NOMO-1 treated with dmso at 0.1 percent for 144 hours (cell line): ENCODE measurements at regions not wholly inside any gene's neighbourhood (a gene's known extent, or its start where the extent isn't known, plus 50 kb on each side); places are given as distances from the start of the nearest gene placed in this dataset.

Experiments used
- DNase-seq: peaks from one replicate; lab custom pipeline; 2025; ENCODE audit not compliant: unreplicated experiment; lab: John Stamatoyannopoulos, UW

DNA sequence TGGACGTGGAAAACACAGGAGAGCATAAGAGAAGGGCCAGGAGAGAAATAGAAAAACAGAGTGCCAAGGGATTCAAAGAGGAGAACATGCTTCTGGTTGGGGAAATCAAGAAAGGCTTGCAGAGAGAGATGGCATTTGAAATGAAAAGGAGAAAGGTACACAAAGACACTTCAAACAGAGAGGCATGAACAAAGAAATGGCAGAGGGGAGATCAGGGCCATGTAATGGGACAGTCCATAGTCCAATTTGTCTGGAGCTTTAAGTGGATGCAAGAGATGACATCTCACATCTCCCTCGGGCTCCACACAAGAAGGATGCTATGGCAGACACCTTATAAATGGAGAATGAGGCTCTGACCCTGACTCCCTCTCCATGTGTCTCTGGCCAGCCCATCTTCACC lies 331.1 kb downstream of the MLLT3 start:
- no peak for DNase-seq

DNA sequence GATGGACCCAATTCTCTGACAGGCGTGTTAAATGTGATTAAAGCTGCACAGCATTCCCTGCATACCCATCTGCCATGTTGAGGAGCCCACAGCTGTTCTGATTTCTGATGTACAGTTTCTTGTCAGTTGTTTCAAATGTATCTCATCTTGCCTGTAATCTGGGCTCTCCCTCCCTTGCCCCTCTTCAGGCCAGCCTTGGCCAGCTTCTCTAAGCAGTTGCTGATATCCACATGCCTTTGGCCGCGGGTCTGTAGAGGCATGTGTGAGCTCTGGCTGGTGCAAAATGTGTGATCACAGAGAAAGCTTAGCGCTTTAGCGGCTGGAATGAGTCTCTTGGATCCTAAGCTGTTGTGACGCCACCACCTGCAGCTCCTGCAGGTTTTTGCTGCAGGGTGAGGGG lies 332.0 kb downstream of the MLLT3 start:
- no peak for DNase-seq

DNA sequence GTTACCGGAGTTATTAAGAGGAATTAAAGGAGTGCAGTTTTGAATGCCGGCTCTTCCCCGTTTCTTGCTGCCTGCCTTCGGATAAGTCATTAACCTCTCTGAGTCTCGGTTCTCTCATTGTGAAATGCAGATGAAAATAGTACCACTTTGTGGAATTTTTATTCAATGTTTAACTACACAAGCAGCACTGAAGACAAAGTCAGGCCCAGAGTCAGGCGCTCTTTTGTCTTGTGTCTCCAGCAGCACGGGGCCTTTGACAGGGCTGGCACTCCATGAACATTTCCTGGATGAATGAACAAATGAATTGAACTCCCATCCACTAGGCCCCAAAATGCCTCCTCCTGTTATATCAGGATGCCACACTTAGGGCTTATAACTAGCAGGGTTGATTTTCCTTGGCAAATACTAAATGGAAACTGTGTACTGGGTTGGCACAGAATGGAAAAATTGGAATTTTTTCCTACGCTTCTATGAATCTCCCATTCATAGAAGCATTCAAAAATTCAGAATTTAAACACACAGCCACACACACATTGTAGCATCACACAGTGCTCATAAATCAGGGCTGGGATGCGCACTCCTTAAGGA lies 332.8 kb downstream of the MLLT3 start:
- no peak for DNase-seq

DNA sequence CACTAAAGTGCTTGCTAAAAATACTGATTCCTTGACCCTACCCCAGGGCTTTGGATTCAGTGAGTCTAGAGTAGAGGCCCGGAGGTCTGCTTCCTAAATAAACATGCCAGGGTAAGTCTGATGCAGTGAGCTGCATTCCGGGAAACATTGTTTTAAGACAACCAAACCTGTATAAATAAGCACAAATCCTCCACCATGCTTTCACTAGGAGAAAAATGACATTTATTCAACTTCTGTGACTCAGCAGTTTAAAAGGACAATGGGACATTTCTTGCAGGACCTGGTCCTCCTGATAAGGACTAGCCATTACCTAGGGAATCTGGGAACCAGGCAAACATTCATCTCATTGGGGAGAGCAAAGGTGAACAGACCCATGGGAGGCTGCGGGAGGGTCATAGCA lies 335.3 kb downstream of the MLLT3 start:
- no peak for DNase-seq

DNA sequence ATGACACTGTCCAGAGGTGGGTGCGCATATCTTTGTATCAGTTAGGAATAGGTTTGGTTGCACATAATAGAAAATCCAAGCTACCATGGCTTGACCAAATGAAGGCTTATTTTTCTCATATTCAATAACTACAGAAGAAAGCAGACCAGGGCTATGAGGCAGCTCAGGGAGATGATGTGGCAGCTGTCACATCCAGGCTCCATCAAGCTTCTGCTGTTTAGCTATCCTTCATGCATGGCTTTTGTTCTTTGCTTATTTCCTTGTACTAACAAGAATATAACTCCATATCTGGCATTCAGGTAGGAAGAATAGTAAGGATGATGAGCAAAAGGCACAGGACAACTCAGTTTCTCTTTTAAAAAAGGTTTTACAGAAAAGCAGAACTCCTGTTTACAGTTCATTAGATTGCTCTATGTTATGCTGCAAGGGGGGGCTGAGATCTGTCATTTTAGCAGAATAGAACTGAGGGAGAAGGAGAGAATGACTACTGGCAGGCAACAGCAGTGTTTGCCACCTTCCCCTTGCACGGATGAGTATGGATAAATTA lies 336.1 kb downstream of the MLLT3 start:
- no peak for DNase-seq

DNA sequence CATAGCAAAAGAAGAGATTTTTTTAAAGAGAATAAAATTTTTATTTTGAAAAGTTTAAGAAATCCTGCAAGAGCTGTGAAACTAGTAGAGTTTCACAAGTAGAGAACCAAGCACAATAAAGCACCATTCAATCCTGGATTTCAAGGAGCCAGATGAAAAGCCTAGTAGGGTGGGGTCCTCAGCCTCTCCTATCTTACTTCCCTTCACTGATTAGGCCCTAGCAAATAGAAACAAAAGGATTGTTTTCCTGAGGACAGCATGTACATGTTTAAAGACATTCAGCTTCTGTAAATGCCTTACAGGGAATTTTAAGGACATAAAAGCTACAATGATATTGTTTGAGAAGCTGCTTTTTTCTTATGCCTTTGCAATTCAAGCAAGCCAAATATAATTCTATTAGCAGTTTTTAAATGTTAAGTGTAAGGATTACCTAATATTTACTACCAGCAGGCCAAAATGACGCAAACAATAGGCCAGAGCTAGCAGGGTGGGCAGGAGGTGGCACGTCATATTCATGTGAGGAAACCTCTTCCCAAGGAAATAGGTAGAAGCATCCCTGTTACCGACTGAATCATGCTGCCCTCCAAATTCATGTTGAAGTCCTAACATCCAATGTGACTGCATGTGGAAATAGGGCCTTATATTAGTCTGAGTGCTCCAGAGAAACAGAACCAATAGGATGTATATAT lies 337.6 kb downstream of the MLLT3 start:
- DNase-seq, result no peak

DNA sequence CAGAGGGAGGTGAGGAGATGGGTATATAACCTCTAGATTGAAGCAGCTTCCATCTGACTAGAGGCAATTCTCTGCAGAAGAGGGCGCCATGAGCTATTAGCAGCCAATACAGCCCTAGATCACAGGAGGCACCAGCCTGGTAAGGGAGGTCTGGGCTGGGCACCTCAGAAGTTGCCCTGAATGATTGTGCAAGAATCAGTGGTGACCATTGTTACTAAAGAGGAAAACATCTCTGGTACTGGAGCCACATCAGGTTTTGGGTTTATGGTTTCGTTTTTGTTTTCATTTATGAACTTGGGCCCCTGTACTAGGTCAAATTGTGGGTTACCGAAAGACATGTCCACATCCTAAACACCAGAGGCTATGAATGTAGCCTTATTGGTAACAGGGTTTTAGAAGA lies 342.0 kb downstream of the MLLT3 start:
- DNase-seq, result no peak

DNA sequence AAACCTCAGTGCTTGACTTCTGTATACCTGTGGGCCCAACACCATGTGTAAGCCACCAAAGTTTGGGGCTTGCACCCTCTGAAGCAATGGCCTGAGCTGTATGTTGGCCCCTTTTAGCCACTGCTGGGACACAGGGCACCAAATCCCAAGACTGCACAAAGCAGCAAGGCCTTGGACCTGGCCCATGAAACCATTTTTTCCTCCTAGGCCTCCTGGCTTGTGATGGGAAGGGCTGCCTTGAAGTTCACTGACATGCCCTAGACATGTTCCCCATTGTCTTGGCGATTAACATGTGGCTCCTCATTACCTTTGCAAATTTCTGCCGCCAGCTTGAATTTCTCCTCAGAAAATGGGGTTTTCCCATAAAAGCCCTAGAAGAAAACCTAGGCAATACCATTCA lies 345.5 kb downstream of the MLLT3 start:
- no peak for DNase-seq

DNA sequence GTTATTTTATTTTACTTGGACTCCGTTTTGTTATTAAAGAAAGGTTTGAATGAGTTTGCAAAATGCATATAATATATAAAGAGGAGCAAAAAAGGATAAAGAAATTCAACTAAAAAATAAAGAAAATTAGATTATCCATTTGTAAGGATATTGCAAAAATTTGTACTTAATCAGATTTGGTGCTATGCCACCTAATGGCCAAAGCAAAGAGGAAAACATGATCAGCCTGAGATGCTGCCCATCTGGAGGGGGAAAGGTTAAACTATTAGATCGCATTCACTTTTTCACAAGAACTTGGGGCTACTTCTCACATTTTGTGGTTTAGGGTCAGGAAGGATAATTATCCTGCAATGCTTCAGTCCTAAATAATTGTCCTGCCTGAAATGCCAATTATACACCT lies 350.6 kb downstream of the MLLT3 start:
- no peak for DNase-seq

DNA sequence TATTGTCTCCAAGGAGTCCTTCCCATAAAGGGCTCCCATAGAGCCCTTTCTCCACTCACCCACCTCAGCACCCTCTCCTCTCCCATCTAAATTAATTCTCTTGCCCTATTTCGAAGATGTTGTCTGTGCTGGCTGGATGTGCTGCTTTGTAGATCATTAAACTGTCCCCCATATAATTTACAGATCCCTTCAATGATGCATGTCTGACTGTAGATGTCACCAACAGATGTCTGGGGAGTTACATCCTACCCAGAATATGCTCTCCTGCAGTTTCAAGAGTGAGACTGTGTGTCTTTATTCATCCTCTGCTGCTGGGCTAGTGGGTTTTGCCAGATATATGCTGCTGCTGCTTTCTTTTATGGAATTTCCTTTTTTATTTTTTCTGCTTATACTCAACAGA lies 351.2 kb downstream of the MLLT3 start:
- DNase-seq, result no peak

DNA sequence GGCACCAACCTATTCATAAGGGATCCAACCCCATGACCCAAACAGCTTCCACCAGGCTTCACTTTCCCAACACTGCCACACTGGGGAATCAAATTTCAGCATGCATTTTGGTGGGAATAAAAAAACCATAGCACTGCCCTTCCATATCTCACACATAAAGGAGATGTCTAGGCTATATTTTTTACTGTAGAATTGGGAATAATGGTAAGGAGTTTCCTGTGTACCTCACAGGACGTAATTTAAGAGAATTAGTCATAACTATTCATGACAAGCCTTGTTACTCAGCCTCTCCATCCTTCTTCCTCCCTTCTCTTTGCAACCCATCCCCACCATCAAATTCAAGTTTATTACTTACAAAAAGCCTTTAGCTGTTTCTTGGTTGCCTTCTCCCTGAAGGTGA lies 352.1 kb downstream of the MLLT3 start:
- DNase-seq, result no peak

DNA sequence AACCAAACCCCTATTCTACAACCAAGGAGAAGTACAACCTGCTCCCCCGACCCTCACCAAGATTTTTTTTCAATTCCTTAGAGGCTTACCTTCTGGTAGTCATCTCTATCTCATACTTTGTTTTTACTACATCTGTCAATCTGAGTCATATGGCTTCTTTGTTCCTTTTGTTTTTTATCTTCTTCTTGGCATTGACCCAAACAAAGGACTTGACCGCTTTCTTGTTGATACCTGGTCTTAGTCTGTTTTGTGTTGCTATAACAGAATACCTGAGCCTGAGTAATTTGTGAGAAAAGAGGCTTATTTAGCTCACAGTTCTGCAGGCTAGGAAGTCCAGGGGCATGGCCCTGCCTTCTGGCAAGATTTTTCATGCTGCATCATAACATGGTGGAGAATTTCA lies 352.7 kb downstream of the MLLT3 start:
- no peak for DNase-seq

DNA sequence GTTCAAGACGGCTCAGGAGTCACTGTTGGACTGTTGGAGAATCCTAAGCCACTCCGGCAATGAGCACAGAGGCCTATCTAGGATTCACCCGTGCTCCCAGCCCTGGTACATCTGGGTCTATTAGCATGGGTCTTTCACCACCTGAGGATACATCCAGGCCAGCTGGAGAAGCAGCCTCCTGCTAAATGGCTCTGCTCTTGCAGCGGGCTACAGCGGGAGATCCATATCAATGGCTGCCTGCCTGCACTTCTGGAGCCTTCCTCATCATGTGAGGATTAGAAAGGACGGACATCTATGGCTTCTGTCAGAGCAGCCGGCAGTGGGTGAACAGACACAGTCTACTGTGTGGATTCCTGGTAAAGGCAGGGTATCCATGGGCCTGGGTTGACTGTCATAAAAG lies 357.4 kb downstream of the MLLT3 start:
- no peak for DNase-seq

DNA sequence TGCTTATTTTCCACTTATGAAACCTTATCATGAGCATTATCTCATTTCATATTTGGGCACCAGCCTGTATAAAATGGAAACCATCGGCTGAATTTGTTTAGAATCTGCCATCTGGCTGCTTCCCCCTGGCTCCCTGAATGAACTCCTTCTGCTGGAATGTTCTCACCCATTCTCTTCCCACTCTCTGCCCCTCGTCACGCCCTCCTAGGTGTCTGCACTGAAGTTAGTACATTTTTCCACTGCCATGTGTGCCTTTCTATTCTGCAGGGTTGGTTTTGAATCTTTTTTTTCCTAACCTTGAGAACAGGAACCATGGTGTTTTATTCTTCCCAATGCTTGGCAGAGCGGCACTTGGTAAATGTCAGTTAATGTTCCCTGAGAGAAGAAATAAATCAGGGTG lies 359.7 kb downstream of the MLLT3 start:
- DNase-seq, result no peak

DNA sequence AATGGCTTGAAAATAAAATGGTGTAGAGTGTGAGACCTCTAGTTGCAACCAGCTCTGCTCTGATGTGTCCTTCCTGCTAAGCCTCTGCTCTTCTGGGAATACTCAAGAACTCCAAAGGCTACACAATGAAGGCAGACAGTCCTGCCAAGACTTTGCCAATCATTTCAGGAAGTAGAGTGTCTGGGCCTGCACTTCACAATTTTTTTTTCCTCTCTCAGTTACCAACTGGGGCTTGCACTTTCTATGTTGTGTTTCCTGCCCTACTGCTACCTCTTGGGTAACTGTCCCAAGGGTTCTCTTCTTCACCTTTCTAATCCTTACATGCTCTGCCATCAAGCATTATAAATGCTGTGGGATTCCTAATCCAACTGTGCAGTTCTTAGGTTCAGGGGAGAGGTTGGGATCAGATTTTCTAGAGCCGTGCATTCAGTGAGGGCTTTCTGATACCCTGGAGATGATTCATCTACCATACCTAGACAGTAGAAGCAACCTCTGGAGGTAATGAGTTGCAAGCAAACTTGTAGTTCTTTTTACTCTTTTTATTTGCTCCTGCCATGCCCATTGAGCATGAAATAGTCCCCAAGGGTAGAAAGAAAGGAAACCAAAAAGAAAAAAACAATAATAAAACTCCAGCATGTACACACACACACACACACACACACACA lies 365.9 kb downstream of the MLLT3 start:
- DNase-seq, result no peak

DNA sequence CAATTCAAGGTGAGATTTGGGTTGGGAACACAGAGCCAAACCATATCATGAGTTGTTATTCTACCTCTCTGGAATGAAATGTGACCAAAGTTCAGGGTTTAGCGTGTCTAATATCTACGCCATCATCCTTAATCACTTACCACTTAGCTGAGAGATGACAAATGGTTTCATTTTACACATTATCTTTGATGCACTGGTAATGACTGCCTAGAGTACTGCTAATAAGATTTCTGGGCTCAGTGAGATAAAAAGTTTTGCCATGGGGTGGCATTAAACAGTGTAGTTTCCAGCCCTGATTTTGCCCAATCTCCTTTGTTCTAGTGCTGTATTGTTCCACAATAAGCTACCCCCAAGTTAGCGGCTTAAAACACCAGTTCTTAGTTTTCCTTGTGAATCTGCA lies 367.2 kb downstream of the MLLT3 start:
- DNase-seq, result no peak

DNA sequence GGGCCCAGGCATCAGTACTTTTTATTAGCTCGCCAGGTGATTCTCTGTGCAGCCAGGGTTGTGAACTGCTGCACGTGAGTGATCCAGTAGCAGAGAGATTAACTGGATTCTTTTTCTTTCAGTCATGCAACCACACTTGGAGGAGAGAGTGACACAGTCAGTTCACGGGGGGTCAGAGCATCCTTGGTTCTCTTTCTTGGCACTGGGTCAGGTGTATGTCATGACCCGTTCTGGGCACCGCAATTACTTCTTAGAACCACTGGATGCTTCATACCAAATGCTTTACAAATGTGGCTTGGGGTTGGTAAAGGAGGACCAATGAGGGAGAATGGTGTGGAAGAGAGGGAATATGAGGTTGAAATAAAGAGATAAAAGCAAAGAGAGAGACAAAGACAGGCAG lies 368.7 kb downstream of the MLLT3 start:
- no peak for DNase-seq

DNA sequence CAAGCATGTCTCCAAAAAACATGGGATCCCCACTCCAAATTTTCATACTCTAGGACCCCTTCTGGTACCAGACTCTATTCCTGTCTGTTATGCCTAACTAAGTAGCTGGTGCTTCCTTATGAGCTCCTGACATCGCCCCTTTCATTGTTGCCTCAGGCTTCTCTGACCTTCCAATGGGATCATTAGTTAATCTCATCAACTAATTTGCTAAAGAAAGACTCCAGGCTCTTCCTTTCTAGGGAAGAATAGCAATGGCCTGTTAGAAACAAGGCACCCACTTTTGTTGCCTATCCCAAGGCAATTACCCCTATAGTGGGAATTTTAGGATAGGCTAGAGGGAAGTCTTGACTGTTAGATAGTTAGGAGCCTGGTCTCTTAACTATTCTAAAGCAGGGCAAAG lies 369.5 kb downstream of the MLLT3 start:
- DNase-seq, result no peak

DNA sequence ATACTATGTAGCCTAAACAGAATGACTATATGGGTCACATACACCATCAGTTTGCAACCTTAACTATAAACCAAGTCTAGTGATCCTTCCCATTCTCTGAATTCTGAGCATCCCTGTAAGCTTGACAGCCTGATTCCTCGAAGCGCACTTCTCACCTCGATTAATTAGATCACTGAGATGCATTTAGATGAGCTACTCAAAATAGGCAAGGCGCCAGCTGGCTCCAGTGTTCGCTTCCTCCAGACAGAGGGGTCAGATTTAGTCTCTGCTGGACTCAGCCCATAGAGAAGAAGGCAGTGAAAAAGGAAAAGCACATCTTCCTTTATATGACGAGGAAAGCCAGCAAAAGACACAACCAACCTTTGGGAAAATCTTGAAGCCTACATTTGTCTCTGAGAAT lies 371.5 kb downstream of the MLLT3 start:
- DNase-seq, result no peak

DNA sequence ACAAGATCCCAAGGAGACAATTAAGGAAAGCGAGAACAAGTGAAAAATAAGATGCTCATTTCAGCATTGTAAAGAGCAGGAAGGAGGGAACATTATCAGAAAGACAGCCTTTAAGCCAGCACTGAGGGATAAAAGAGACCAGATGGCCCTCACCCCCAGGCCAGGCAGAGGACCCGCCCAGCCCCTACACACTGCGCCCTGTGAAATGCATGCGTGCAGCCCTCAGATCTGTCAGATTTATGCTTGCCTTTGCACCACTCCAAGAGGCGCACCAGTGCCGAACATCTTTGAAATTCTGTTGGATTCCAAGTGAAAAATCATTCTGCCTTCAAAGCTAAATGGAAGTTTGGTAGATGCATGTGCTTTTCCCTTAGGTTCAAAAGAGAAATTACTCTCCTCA lies 378.0 kb downstream of the MLLT3 start:
- no peak for DNase-seq

DNA sequence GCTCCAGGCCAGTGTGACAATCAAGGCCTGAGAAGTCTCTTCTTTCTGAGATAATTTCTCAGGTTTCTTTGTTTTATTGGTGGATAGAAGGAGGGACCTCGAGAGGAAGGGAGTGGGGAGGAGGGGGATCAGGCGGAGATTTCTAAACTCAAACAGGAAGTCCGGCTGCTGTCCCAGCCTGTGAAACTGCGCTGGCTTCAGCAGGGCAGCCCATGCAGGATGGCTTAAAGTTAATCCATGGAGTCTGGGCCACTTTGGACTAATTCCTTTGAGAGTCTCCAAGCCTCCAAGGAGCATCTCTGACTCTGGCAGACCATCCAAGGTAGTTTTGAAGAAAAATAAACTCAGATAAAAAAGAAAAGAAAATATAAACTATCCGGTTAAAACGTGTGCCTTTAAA lies 378.5 kb downstream of the MLLT3 start:
- no peak for DNase-seq

DNA sequence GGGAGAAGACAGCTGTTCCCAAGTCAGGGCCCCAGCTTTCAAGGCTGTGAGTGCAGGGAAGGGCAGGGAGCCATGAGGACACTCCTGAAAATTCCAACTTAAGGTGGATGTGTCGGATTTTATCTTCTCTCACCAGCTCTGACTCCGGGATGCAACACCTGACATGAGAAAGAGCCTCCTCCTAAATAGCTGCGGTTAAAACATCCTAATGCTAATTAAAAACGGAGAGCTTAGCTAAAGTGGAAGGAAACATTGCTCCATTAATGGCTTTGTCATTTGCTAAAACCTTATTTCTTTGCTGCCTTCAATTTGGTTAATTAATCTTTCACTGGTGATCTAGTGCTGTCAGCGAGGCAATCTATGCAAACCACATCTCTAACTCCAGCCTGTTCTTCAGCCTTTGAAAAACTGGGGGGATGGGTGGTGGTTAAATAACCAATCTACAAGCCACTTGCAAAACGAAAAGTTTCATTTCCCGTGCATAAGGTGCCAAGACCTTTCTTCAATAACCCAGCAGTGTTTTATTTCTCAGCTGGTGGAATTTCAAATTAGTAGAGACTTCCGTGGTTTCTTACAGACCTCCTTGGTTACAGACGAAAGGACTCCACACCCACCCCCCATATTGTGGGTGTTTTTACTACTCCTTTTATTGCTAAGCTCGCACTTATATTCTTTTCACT lies 379.6 kb downstream of the MLLT3 start:
- peak; percentile 63 for DNase-seq
